Brain pericyte (primary cell): ENCODE measurements at regions not wholly inside any gene's neighbourhood (a gene's known extent, or its start where the extent isn't known, plus 50 kb on each side); places are given as distances from the start of the nearest gene placed in this dataset.

ENCODE experiments used
- DNase-seq: peaks from one replicate; pipeline ENCODE4 v3.0.0-alpha.2; 2012; ENCODE audit warnings: low read depth, low spot score

GRCh38 chr11:92861634-92862033, 107.8 kb upstream of the MTNR1B start:
- DNase-seq = no peak

DNA sequence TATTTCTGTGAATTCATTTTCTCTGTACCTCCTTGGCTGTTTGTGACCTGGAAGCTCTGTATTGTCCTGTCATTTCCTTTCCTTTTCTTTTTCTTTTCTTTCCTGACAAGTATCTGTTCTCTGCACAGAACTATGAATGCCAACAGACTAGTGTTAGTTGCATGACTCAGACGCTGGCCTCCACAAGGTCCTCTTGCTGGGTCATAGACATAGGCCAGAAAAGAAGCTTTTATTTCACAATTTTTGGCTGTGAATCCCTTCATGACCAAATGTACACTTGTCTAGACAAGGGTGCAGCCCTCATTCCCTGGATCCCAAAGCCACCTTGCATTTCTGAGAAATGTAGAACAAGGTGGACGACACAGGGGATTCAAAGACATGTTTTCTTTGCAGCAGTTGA, 104.1 kb upstream of the MTNR1B start:
- DNase-seq = no peak

GRCh38 chr11:92866679-92867282, 102.7 kb upstream of the MTNR1B start:
- DNase-seq = no peak

GRCh38 chr11:92867913-92868619, 101.4 kb upstream of the MTNR1B start:
- no peak for DNase-seq

- DNase-seq = no peak
Observed at GRCh38 chr11:92869716-92870115, 99.7 kb upstream of the MTNR1B start.

DNA sequence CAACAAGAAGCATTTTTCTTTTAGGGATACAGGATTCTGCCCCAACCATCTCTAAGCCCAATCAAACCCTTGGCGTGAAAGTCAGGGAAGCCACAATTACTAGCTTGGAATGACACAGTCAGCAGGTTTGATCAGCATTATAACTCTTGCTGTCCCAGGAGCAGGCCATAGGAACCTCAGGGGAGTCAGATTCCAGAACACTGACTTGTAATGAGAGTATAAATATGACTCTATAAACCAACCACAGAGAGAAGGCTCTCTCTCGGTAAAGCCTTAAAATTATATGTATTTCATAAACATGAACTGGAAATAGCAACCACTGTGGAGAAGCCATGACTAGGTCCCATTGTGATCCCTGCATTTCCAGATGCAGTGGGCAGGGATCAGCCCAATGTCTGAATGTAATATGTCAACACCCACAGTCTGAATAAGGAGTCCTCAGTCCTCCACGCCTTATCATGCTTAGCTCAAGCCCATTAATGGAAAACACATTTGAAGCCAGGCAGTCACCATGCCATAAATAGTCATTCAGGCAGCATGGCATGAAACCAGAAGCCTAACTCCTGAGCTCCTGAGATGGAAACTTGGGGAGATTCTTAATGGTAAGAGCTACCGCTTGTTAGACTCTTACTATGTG, 99.1 kb upstream of the MTNR1B start:
- DNase-seq = no peak

GRCh38 chr11:92873551-92873950, 95.9 kb upstream of the MTNR1B start:
- DNase-seq = no peak

DNA sequence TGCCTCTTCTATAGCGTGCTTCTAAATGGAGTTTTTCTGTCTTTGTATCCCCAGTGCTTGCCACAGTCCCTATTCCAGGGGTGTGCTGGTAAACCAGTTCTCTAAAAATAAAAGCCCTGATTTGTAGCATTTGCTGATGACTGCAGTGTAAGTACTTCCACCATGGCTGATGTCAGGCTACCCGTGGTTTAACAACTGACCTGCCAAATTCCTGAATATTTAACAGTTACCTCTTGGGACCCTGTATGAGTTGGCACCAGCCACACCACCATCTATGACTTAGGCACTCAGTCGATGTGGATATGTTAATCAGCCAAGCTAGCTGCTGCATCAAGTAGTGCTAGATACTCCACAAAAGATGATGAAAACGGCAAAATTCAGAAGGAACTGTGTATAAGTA, 94.0 kb upstream of the MTNR1B start:
- no peak for DNase-seq

DNA sequence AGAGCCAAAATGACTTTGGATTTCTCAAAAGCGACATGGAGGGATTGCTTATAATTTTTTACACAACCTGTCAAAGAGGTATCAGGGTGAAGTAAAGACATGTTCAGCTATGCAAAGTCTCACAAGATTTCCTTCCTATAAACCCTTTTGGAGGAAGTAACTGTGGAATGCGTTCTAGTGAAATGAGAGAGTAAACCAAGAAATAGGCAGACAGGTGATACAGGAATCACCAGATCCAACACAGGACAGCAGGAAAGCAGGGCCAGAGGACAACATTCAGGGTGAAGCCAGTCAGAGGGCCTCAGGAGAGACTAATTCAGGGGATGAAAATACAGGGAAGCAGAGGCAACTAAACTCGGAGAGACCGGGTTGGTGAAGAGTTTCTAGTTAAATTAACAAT, 90.4 kb upstream of the MTNR1B start:
- DNase-seq = no peak

DNA sequence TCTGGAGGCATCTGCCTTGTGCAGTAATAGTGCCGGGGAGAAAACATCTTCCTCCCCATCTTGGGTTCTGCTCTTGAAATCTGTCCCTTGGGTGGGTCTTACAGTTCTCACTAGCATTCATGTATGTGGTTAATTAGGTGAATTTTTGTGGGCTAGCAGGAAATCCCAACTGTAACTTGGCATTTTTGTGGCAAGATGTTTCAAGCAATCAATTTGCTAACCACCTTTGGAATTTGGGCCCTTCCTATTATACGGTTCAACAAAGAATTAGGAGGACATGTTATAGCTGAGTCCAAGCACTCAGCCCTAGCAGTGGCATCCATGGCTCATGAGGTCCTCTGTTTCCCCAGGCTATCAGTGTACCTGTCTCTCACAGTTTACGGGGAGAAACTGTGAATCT, 89.1 kb upstream of the MTNR1B start:
- no peak for DNase-seq

DNA sequence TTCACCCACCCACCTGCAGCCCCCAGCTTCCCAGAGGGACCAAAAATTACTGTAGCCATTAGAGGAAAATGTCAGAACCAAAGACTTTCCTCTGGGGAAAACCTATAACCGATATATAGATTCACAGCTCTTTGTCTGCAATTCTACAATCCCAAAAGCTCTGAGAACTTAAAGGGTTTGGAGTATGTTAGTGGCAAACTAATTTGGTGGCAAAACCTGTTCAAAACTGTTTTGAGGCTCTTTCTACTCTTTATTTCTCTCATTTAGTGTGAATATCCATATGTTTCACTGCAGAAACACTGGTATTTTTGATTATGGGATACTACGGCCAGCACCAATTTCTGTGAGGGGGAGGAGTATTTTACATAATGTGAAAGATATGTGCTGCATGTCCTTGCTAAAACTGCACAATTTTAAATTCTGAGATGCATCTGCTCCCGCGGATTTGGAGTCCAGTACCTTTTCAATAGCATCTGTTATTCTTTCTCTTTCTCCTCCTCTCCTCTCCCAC, 87.5 kb upstream of the MTNR1B start:
- DNase-seq = no peak

GRCh38 chr11:92882828-92883611, 86.4 kb upstream of the MTNR1B start:
- DNase-seq = no peak

DNA sequence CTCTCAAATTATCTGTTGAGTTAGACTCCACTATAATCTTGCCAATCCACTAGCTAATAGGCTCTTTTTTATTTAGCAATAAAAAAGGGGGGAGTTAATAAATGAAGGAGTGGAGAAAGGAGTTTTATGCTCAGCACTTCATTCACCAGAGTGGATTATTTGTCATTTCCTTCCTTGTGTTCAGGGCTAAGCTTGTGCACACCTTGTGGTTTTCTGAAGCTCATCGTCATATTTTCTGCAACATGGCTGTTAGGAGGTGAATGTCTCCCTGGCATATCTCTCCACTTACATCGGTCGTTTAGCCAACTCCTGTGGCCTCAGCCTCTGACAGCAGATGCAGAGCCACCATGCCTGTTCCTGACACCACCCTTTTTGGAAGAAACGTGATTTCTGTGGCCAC, 83.9 kb upstream of the MTNR1B start:
- DNase-seq = no peak

DNA sequence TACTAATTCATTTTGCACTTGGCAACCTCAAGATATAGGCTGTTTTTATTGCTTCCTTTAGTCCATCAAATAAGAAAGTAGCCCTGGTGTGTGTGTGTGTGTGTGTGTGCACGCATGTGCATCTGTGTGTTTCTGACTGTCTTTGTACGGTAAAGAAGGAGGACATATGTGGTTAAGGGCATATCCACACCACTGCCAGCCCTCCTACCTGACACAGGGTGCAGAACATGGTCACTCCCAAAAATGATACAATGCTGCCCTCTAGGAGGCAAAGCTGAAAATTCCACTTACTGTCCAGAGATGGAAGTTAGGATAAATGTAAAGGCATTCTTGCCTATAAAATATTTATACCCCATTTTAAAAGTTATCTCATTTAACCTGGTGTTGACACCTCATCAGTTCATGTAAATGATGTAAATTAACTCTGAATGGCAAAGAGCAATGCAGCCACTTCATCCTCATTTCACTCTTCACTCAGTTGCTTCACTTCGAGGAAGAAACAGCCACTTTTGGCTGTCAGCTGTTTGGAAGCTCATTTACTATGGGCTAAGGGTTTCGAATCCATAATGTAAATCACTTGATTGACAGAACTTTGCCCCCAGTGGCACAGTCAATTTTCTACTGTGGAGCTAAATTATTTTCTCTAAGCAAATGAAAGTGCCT, 83.1 kb upstream of the MTNR1B start:
- peak; percentile 8 for DNase-seq

- DNase-seq = no peak
Observed at GRCh38 chr11:92888696-92889095, 80.8 kb upstream of the MTNR1B start.

DNA sequence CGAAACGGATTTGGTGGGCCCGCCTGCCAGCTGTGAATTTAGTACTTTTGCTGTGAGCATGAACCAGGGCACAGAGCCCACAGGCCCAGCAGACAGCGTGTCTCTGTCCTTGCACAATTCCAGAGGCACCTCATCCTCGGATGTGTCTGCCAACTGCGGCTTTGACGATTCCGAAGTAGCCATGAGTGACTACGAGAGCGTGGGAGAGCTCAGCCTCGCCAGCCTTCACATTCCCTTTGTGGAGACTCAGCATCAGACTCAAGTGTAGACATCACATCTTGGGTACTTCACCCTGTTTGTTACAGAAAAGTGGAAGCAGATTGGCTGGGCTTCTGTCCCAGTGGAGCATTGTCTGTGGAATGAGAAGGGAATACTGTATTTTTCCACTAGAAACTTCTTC, 78.6 kb upstream of the MTNR1B start:
- DNase-seq = no peak

GRCh38 chr11:92892802-92893684, 76.4 kb upstream of the MTNR1B start:
- no peak for DNase-seq

DNA sequence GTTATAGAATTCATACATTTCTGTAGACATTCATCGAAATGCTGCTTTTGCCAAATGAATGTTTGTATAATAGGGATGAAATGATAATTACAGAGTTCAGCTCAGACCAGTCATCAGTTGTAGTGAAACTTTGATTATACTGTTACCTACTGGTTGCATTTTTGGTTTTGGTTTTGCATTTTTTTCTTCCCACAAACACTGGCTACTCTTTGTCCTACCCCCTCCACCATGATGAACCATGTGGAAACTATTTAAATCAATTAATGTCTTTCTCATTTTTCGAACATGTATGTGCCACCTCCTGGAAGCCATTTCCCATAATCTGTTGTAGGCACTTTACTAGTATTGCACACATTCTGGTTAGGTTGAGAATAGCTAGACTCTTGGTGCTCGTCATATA, 75.3 kb upstream of the MTNR1B start:
- DNase-seq = no peak

- no peak for DNase-seq
Observed at GRCh38 chr11:92897487-92897886, 72.0 kb upstream of the MTNR1B start.

DNA sequence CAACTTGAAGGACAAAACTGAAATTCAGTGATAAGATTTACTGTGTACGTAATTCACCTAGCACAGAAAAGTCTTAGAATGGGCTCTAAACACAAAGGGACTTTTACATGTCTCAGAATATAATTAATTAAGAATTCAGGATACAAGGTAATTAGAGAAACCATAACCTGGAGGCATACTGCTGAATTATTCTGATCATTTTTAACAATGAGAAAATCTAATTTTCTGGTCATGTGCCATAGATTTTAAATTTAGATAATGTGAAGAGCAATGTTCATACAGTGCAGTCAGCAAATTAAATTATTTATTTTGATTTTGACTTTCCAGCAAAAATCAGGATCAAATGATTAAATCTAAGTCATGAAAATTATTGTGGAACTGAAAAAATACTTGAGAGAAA, 67.0 kb upstream of the MTNR1B start:
- no peak for DNase-seq

DNA sequence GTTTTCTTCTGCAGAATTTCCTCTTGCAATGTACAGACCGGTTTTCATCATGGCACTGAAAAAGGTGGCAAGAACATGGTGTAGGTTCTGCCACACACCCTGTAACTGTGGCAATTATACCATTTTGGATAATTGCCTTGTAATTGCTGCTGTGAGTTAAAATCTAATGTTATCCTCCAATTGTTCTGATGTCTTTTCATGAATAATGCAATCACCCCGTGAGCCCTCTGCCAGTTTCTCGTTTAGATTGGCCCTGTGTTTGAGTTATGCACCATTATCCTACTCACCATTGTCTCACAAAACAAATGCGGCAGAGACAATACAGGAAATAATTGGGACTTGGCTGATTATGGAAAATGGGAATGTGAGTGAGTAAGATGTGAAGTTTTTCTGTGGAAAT, 61.8 kb upstream of the MTNR1B start:
- DNase-seq = no peak
